SK-N-SH treated with all-trans-retinoic acid at 6 μM for 48 hours (cell line): ENCODE measurements at regions not wholly inside any gene's neighbourhood (a gene's known extent, or its start where the extent isn't known, plus 50 kb on each side); places are given as distances from the start of the nearest gene placed in this dataset.

ENCODE experiments used
- ATAC-seq: fragments of 200-7000 bp; cut with Tn5 transposase; 3 replicates; pipeline ENCODE4 v1.9.1; 2020; ENCODE audit warnings: mild to moderate bottlenecking, moderate library complexity
- ARNTL ChIP-seq: fragments of 450-650 bp; formaldehyde crosslinking; IDR thresholded peaks from 2 replicates; pipeline ENCODE4 v1.5.0; 2020; ENCODE audit warnings: low read depth, mild to moderate bottlenecking, moderate library complexity, borderline replicate concordance
- BACH2 ChIP-seq: fragments of 250-450 bp; sonication (Bioruptor Pico); IDR thresholded peaks from 2 replicates; pipeline ENCODE4 v1.9.0; 2021; ENCODE audit warnings: mild to moderate bottlenecking, borderline replicate concordance
- CREB5 ChIP-seq: fragments of 250-450 bp; sonication (Bioruptor Pico); IDR thresholded peaks from 2 replicates; pipeline ENCODE4 v1.5.1; 2020; ENCODE audit warnings: low read depth, mild to moderate bottlenecking, moderate library complexity
- CSDC2 ChIP-seq: fragments of 250-450 bp; sonication (Bioruptor Pico); IDR thresholded peaks from 2 replicates; pipeline ENCODE4 v1.5.0; 2020; ENCODE audit warnings: mild to moderate bottlenecking, moderate library complexity
- ESRRG ChIP-seq: fragments of 250-450 bp; sonication (Bioruptor Pico); IDR thresholded peaks from 2 replicates; pipeline ENCODE4 v1.6.1; 2021; ENCODE audit warnings: mild to moderate bottlenecking
- GLIS3 ChIP-seq: fragments of 250-450 bp; sonication (Bioruptor Pico); IDR thresholded peaks from 2 replicates; pipeline ENCODE4 v1.5.0; 2020; ENCODE audit warnings: mild to moderate bottlenecking, moderate library complexity
- ISL1 ChIP-seq: fragments of 250-450 bp; sonication (Bioruptor Pico); IDR thresholded peaks from 2 replicates; pipeline ENCODE4 v2.1.2; 2022; ENCODE audit warnings: mild to moderate bottlenecking, moderate library complexity
- OSR1 ChIP-seq: fragments of 250-450 bp; sonication (Bioruptor Pico); IDR thresholded peaks from 2 replicates; pipeline ENCODE4 v1.8.0; 2022; ENCODE audit warnings: moderate library complexity, mild to moderate bottlenecking, inconsistent platforms
- POU6F1 ChIP-seq: fragments of 250-450 bp; sonication (Bioruptor Pico); IDR thresholded peaks from 2 replicates; pipeline ENCODE4 v1.8.0; 2021; ENCODE audit warnings: low read depth, mild to moderate bottlenecking, moderate library complexity, borderline replicate concordance
- PPARA ChIP-seq: fragments of 250-450 bp; sonication (Bioruptor Pico); IDR thresholded peaks from 2 replicates; pipeline ENCODE4 v1.5.0; 2020; ENCODE audit warnings: mild to moderate bottlenecking, borderline replicate concordance
- SNAI2 ChIP-seq: fragments of 250-450 bp; sonication (Bioruptor Pico); IDR thresholded peaks from 2 replicates; pipeline ENCODE4 v1.5.0; 2020; ENCODE audit warnings: mild to moderate bottlenecking, moderate library complexity
- TOX ChIP-seq: fragments of 250-450 bp; sonication (Bioruptor Pico); IDR thresholded peaks from 2 replicates; pipeline ENCODE4 v1.8.0; 2021; ENCODE audit warnings: mild to moderate bottlenecking, moderate library complexity, borderline replicate concordance
- ZC3H10 ChIP-seq: fragments of 250-450 bp; sonication (Bioruptor Pico); IDR thresholded peaks from 2 replicates; pipeline ENCODE4 v1.5.1; 2021; ENCODE audit warnings: mild to moderate bottlenecking, moderate library complexity
- ZFP3 ChIP-seq: fragments of 250-450 bp; sonication (Bioruptor Pico); IDR thresholded peaks from 2 replicates; pipeline ENCODE4 v1.5.0; 2020; ENCODE audit warnings: mild to moderate bottlenecking, moderate library complexity
- ZFP30 ChIP-seq: fragments of 450-650 bp; formaldehyde crosslinking; IDR thresholded peaks from 2 replicates; pipeline ENCODE4 v1.5.0; 2022; ENCODE audit warnings: mild to moderate bottlenecking, moderate library complexity
- ZNF70 ChIP-seq: fragments of 450-650 bp; formaldehyde crosslinking; IDR thresholded peaks from 2 replicates; pipeline ENCODE4 v1.5.0; 2020; ENCODE audit warnings: mild to moderate bottlenecking, moderate library complexity
- TF ChIP-seq, protein P1 (sequence below): fragments of 250-450 bp; sonication (Bioruptor Pico); IDR thresholded peaks from 2 replicates; pipeline ENCODE4 v1.5.1; 2021; ENCODE audit warnings: mild to moderate bottlenecking, moderate library complexity
- TF ChIP-seq, protein P2 (sequence below): fragments of 250-450 bp; sonication (Bioruptor Pico); IDR thresholded peaks from 2 replicates; pipeline ENCODE4 v1.5.0; 2020; ENCODE audit warnings: mild to moderate bottlenecking, moderate library complexity
- TF ChIP-seq, protein P3 (sequence below): fragments of 250-450 bp; sonication (Bioruptor Pico); IDR thresholded peaks from 2 replicates; pipeline ENCODE4 v1.8.0; 2020; ENCODE audit warnings: mild to moderate bottlenecking, moderate library complexity, borderline replicate concordance

GRCh38 chr3:168157903-168158302, 62.2 kb upstream of the GOLIM4 start:
- TF ChIP-seq GLIS3 (CRISPR knock-in tag) = no peak
- TF ChIP-seq PPARA (CRISPR knock-in tag) = no peak
- TF ChIP-seq ISL1 = no peak
- TF ChIP-seq SNAI2 (CRISPR knock-in tag) = no peak
- no peak for TF ChIP-seq TOX (CRISPR knock-in tag)
- TF ChIP-seq OSR1 (CRISPR knock-in tag) = no peak
- no peak for TF ChIP-seq ZNF70 (CRISPR knock-in tag)
- TF ChIP-seq POU6F1 (CRISPR knock-in tag) = no peak
- no peak for TF ChIP-seq ZFP3 (CRISPR knock-in tag)
- no peak for TF ChIP-seq CREB5 (CRISPR knock-in tag)
- TF ChIP-seq, protein P1, sequence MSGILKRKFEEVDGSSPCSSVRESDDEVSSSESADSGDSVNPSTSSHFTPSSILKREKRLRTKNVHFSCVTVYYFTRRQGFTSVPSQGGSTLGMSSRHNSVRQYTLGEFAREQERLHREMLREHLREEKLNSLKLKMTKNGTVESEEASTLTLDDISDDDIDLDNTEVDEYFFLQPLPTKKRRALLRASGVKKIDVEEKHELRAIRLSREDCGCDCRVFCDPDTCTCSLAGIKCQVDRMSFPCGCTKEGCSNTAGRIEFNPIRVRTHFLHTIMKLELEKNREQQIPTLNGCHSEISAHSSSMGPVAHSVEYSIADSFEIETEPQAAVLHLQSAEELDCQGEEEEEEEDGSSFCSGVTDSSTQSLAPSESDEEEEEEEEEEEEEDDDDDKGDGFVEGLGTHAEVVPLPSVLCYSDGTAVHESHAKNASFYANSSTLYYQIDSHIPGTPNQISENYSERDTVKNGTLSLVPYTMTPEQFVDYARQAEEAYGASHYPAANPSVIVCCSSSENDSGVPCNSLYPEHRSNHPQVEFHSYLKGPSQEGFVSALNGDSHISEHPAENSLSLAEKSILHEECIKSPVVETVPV = no peak
- no peak for TF ChIP-seq ARNTL (CRISPR knock-in tag)
- no peak for TF ChIP-seq BACH2 (CRISPR knock-in tag)
- no peak for TF ChIP-seq ZFP30 (CRISPR knock-in tag)
- no peak for ATAC-seq

- TF ChIP-seq, protein P1 = no peak
- TF ChIP-seq GLIS3 (CRISPR knock-in tag) (no peak), OSR1 (CRISPR knock-in tag) (no peak), ZC3H10 (CRISPR knock-in tag) (no peak), ESRRG (CRISPR knock-in tag) (no peak)
- no peak for ATAC-seq
Measured at GRCh38 chr3:168157099-168157700, 61.5 kb upstream of the GOLIM4 start.

- ATAC-seq = no peak
- TF ChIP-seq CSDC2 (no peak), GLIS3 (CRISPR knock-in tag) (no peak), POU6F1 (CRISPR knock-in tag) (no peak), ZFP30 (CRISPR knock-in tag) (no peak), SNAI2 (CRISPR knock-in tag) (no peak), ZFP3 (CRISPR knock-in tag) (no peak), CREB5 (CRISPR knock-in tag) (no peak), ISL1 (no peak)
- TF ChIP-seq, protein P2, sequence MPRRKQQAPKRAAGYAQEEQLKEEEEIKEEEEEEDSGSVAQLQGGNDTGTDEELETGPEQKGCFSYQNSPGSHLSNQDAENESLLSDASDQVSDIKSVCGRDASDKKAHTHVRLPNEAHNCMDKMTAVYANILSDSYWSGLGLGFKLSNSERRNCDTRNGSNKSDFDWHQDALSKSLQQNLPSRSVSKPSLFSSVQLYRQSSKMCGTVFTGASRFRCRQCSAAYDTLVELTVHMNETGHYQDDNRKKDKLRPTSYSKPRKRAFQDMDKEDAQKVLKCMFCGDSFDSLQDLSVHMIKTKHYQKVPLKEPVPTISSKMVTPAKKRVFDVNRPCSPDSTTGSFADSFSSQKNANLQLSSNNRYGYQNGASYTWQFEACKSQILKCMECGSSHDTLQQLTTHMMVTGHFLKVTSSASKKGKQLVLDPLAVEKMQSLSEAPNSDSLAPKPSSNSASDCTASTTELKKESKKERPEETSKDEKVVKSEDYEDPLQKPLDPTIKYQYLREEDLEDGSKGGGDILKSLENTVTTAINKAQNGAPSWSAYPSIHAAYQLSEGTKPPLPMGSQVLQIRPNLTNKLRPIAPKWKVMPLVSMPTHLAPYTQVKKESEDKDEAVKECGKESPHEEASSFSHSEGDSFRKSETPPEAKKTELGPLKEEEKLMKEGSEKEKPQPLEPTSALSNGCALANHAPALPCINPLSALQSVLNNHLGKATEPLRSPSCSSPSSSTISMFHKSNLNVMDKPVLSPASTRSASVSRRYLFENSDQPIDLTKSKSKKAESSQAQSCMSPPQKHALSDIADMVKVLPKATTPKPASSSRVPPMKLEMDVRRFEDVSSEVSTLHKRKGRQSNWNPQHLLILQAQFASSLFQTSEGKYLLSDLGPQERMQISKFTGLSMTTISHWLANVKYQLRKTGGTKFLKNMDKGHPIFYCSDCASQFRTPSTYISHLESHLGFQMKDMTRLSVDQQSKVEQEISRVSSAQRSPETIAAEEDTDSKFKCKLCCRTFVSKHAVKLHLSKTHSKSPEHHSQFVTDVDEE (CRISPR knock-in tag) = no peak
- TF ChIP-seq, protein P3, sequence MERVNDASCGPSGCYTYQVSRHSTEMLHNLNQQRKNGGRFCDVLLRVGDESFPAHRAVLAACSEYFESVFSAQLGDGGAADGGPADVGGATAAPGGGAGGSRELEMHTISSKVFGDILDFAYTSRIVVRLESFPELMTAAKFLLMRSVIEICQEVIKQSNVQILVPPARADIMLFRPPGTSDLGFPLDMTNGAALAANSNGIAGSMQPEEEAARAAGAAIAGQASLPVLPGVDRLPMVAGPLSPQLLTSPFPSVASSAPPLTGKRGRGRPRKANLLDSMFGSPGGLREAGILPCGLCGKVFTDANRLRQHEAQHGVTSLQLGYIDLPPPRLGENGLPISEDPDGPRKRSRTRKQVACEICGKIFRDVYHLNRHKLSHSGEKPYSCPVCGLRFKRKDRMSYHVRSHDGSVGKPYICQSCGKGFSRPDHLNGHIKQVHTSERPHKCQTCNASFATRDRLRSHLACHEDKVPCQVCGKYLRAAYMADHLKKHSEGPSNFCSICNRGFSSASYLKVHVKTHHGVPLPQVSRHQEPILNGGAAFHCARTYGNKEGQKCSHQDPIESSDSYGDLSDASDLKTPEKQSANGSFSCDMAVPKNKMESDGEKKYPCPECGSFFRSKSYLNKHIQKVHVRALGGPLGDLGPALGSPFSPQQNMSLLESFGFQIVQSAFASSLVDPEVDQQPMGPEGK (CRISPR knock-in tag) = no peak
Measured at GRCh38 chr3:168156479-168156878, 60.8 kb upstream of the GOLIM4 start.
